22Rv1 (cell line): ENCODE measurements at regions not wholly inside any gene's neighbourhood (a gene's known extent, or its start where the extent isn't known, plus 50 kb on each side); places are given as distances from the start of the nearest gene placed in this dataset.

ENCODE experiments used
- H3K27ac ChIP-seq: fragments of 450-650 bp; 2 replicates; pipeline ENCODE4 v1.5.1; 2017
- ZFX ChIP-seq: fragments of 450-650 bp; IDR thresholded peaks from 2 replicates; pipeline ENCODE4 v1.6.1; 2017; ENCODE audit warnings: antibody characterized with exemption, borderline replicate concordance
- TF ChIP-seq, protein P1 (sequence below): fragments of 450-650 bp; IDR thresholded peaks from 2 replicates; pipeline ENCODE4 v1.5.1; 2017; ENCODE audit warnings: mild to moderate bottlenecking

DNA sequence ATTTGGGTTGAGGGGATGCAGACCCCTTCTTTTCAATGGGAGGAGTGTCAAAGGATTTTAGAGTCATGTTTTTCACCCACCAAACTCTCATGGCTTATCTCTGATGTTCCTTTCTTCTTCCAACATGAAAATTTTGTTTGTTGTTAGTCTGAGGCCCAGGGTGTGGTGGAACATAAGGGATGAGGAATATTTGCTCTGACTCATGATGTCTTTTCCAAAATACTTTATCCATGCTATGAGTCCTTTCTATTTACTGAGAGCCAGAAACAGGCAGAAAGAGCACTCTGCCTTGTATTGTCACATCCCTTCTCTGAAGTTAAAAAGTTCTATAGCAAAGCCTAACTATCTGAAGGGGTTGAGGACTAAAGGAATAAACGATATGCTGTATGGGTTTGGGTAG is 61.6 kb upstream of the GYPA start:
- no peak overlapping the region for H3K27ac ChIP-seq
- TF ChIP-seq, protein P1, sequence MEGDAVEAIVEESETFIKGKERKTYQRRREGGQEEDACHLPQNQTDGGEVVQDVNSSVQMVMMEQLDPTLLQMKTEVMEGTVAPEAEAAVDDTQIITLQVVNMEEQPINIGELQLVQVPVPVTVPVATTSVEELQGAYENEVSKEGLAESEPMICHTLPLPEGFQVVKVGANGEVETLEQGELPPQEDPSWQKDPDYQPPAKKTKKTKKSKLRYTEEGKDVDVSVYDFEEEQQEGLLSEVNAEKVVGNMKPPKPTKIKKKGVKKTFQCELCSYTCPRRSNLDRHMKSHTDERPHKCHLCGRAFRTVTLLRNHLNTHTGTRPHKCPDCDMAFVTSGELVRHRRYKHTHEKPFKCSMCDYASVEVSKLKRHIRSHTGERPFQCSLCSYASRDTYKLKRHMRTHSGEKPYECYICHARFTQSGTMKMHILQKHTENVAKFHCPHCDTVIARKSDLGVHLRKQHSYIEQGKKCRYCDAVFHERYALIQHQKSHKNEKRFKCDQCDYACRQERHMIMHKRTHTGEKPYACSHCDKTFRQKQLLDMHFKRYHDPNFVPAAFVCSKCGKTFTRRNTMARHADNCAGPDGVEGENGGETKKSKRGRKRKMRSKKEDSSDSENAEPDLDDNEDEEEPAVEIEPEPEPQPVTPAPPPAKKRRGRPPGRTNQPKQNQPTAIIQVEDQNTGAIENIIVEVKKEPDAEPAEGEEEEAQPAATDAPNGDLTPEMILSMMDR, result no peak
- no peak for TF ChIP-seq ZFX

DNA sequence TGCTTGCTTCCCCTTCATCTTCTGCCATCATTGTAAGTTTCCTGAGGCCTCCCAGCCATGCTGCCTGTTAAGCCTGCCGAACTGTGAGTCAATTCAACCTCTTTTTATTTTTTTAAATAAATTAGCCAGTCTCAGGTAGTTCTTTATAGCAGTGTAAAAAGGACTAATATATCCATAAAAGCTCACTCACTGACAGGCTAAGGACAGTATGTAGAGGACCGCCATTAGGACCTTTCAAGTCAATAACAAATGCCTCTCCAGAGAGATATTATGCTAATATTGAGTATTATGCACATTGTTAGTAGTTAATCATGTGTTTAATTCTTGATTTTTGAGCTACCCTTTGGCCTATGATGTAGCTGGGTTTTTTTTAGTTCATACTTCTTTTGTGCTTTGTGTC is 62.6 kb upstream of the GYPA start:
- TF ChIP-seq, protein P1, result no peak
- no peak for TF ChIP-seq ZFX
- no peak overlapping the region for H3K27ac ChIP-seq

DNA sequence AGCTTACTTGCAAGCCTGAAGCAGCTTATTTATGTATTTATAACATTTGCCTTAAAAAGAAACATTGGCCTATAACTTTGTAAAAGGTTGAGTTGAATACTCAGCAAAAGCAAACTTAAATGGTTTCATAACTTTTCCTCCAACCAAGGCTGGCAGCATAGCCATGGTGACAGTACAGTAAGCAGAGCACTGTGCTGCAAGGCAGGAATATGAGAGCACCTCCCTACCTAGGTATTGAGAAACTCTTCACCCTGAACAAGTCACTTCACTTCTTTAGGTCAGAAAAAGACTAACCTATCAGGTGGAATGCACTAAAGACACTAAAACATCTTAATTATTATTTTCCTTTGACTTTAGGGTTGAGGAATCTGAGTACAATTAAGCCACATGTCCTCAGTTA is 63.9 kb upstream of the GYPA start:
- TF ChIP-seq, protein P1, result no peak
- TF ChIP-seq ZFX, result no peak
- H3K27ac ChIP-seq, result no peak overlapping the region

DNA sequence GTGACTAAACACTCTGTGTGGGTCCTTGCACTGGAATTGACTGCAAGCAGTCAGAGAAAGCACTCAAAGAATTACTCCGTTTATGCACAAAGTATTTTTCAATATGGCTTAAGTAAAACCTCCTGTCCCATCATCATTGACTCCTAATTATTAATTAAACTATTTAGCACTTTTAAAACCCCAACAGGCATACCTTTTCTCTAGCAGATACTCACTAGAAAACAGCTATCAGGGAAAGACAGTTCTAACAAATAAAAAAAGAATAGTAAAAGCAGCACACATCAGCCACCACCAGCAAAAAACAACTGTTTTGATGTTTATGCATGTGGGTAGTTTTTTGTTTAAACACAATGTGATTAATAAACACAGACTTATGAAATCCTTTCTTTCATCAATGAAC is 66.2 kb upstream of the GYPA start:
- H3K27ac ChIP-seq, result no peak overlapping the region
- TF ChIP-seq, protein P1, result no peak
- TF ChIP-seq ZFX, result no peak

DNA sequence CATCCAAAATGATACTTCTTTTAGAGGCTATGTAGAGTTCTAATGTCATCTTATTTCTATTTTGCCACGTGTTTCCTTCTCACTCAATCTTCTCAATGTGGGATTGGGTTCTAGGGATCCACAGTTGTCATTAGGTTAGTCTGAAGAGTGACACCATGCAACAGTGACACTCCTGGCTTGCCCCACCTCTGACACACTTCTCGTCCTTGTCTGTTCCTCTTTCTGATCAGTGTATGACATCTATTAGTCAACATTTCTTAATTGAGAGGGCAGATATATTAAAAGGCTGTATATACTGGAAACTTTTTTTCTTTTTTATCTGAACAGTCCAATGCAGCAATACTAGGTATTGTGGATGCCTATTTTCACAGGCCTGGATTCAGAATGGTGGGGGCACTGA is 67.6 kb upstream of the GYPA start:
- no peak overlapping the region for H3K27ac ChIP-seq
- TF ChIP-seq, protein P1, result no peak
- TF ChIP-seq ZFX, result no peak

DNA sequence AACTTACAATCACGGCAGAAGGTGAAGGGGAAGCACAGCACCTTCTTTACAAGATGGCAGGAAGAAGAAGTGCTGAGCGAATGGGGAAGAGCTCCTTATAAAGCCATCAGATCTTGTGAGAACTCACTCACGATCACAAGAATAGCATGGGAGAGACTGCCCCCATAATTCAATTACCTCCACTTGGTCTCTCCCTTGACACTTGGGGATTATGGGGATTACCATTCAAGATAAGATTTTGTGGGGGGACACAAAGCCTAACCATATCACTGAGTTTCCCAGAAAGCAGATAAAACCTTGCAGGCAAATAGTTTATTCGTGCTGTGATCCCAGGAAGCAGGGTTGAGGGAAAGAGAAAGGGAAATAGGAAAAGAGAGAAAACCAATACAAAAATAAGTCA is 69.0 kb upstream of the GYPA start:
- TF ChIP-seq ZFX, result no peak
- TF ChIP-seq, protein P1, result no peak

DNA sequence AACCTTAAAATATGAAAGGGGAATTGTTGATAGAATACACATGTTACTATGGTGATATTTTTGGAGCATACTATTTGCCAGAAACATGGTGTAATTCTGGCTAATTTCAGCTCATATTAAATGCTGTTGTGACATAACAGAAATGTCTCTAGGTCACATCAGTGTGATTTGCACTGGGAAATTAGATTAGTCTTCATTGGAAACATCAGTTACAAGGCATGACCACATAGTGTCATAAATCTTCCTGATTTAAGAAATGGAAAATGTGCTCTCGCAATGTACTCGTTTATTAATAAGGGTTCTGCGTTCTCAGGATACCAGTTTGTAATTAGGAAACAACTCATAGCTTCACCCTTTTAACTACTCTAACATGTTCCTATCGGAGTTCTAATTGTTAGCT is 72.9 kb upstream of the GYPA start:
- TF ChIP-seq ZFX, result no peak
- TF ChIP-seq, protein P1, result no peak

More for the DNA sequence above, 69.0 kb upstream of the GYPA start:
- no peak overlapping the region for H3K27ac ChIP-seq

More for the DNA sequence above, 72.9 kb upstream of the GYPA start:
- no peak overlapping the region for H3K27ac ChIP-seq
